Thyroid gland (tissue), 4 donors: ENCODE measurements at regions not wholly inside any gene's neighbourhood (a gene's known extent, or its start where the extent isn't known, plus 50 kb on each side); places are given as distances from the start of the nearest gene placed in this dataset.

Source experiments
- DNase-seq, 2 donors: peaks; one replicate each; pipeline ENCODE4 v3.0.0-alpha.2; 2019
- H3K27ac ChIP-seq, 3 donors: fragments of 200-600 bp; sonication (generic); 1 replicate in 2 of 3; 2 replicates in 1 of 3; pipeline ENCODE4 v1.5.1; 2016 to 2019; ENCODE audit warnings: mild to moderate bottlenecking in 1 of 3, moderate library complexity in 1 of 3
- H3K27me3 ChIP-seq: fragments of 200-600 bp; sonication (generic); one replicate; pipeline ENCODE4 v1.5.1; 2019
- H3K36me3 ChIP-seq, 2 donors: fragments of 200-600 bp; sonication (generic); one replicate each; pipeline ENCODE4 v1.5.1; 2016 to 2019
- H3K4me1 ChIP-seq, 2 donors: fragments of 200-600 bp; sonication (generic); one replicate each; pipeline ENCODE4 v1.5.1; 2017 to 2019
- H3K4me3 ChIP-seq, 3 donors: fragments of 200-600 bp; sonication (generic); replicated peaks in 1 of 3; 1 replicate in 2 of 3; 2 replicates in 1 of 3; pipeline ENCODE4 v1.5.1; 2016; ENCODE audit warnings: mild to moderate bottlenecking in 1 of 3
- H3K9me3 ChIP-seq: fragments of 200-600 bp; sonication (generic); one replicate; pipeline ENCODE4 v1.5.1; 2017
- CTCF ChIP-seq, 6 experiments: fragments of 200-600 bp in 3 of 6; fragments of 450-650 bp in 3 of 6; sonication (generic) in 3 of 6; IDR thresholded peaks; one replicate each; pipeline ENCODE4 v1.5.1; 2016 to 2019; ENCODE audit warnings: antibody characterized with exemption in 6 of 6, mild to moderate bottlenecking in 2 of 6, inconsistent platforms in 1 of 6, moderate library complexity in 1 of 6
- POLR2A ChIP-seq, 2 donors: fragments of 450-650 bp; IDR thresholded peaks; one replicate each; pipeline ENCODE4 v1.6.1; 2017; ENCODE audit warnings: antibody characterized with exemption in 2 of 2, mild to moderate bottlenecking in 2 of 2, moderate library complexity in 1 of 2
- WGBS, 2 donors: methylation state at CpG; one replicate each; pipeline ENCODE4 v1.1.5; 2017; 5-methylcytosine and 5-hydroxymethylcytosine counted together
- intact Hi-C: fragments of 100-400 bp; cut with DNase I; formaldehyde crosslinking; loops from one replicate; pipeline ENCODE4 v1.15.1; 2023

- no peaks in the 10 kb centered on the region for H3K4me1 ChIP-seq
- H3K36me3 ChIP-seq, result no peaks in the 10 kb centered on the region
- no peaks in the 10 kb centered on the region for H3K9me3 ChIP-seq
- no peaks in the 10 kb centered on the region for H3K27me3 ChIP-seq
- DNase-seq, result no peak
- no peak overlapping the region for H3K27ac ChIP-seq
- H3K4me3 ChIP-seq, result no peak overlapping the region
- TF ChIP-seq POLR2A (IDR thresholded peaks at IDR 0.05), result no peak
- TF ChIP-seq CTCF (IDR thresholded peaks at IDR 0.05), result no peak
- 89 to 95% methylated on average over 1 of the region's 1 CpG for WGBS, 2 donors
- intact Hi-C loops, result no loop called here
Observed at GRCh38 chr4:63155561-63155960, 1253.7 kb downstream of the TECRL start.

GRCh38 chr4:63123441-63123840, 1285.8 kb downstream of the TECRL start:
- intact Hi-C loops, result no loop called here
- no peaks in the 10 kb centered on the region for H3K36me3 ChIP-seq
- H3K4me1 ChIP-seq, result no peaks in the 10 kb centered on the region
- no peak overlapping the region for H3K4me3 ChIP-seq
- no peak for DNase-seq
- H3K9me3 ChIP-seq, result peaks cover 2% of the 10 kb centered on the region
- WGBS, 2 donors, result 93 to 95% methylated on average over 5 of the region's 5 CpGs
- H3K27me3 ChIP-seq, result no peaks in the 10 kb centered on the region
- no peak overlapping the region for H3K27ac ChIP-seq
- no peak for TF ChIP-seq POLR2A (IDR thresholded peaks at IDR 0.05)
- TF ChIP-seq CTCF (IDR thresholded peaks at IDR 0.05), result no peak

GRCh38 chr4:63122955-63123354, 1286.3 kb downstream of the TECRL start:
- Histone ChIP-seq H3K27me3 (no peaks in the 10 kb centered on the region), H3K4me3 (no peak overlapping the region), H3K9me3 (peaks cover 2% of the 10 kb centered on the region), H3K27ac (no peak overlapping the region), H3K4me1 (no peaks in the 10 kb centered on the region), H3K36me3 (no peaks in the 10 kb centered on the region)
- WGBS, 2 donors, result 92 to 97% methylated on average over 2 of the region's 2 CpGs
- intact Hi-C loops, result no loop called here
- DNase-seq, result no peak
- no peak for TF ChIP-seq POLR2A (IDR thresholded peaks at IDR 0.05)
- no peak for TF ChIP-seq CTCF (IDR thresholded peaks at IDR 0.05)

- TF ChIP-seq POLR2A (IDR thresholded peaks at IDR 0.05) (no peak), CTCF (IDR thresholded peaks at IDR 0.05) (no peak)
- 69 to 81% methylated on average over 3 of the region's 3 CpGs for WGBS, 2 donors
- Histone ChIP-seq H3K9me3 (no peaks in the 10 kb centered on the region), H3K4me3 (no peak overlapping the region), H3K4me1 (no peaks in the 10 kb centered on the region), H3K27me3 (no peaks in the 10 kb centered on the region), H3K36me3 (no peaks in the 10 kb centered on the region), H3K27ac (no peak overlapping the region)
- no peak for DNase-seq
- intact Hi-C loops, result no loop called here
Observed at GRCh38 chr4:63106600-63106999, 1302.7 kb downstream of the TECRL start.

GRCh38 chr4:63105839-63106238, 1303.4 kb downstream of the TECRL start:
- no peaks in the 10 kb centered on the region for H3K4me1 ChIP-seq
- no peak overlapping the region for H3K4me3 ChIP-seq
- TF ChIP-seq POLR2A (IDR thresholded peaks at IDR 0.05), result no peak
- DNase-seq, result no peak
- no peak overlapping the region for H3K27ac ChIP-seq
- H3K9me3 ChIP-seq, result no peaks in the 10 kb centered on the region
- intact Hi-C loops, result no loop called here
- no peaks in the 10 kb centered on the region for H3K36me3 ChIP-seq
- H3K27me3 ChIP-seq, result no peaks in the 10 kb centered on the region

GRCh38 chr4:63090641-63091040, 1318.6 kb downstream of the TECRL start:
- Histone ChIP-seq H3K36me3 (no peaks in the 10 kb centered on the region), H3K4me1 (no peaks in the 10 kb centered on the region), H3K9me3 (no peaks in the 10 kb centered on the region), H3K27me3 (no peaks in the 10 kb centered on the region), H3K27ac (no peak overlapping the region), H3K4me3 (no peak overlapping the region)
- 90 to 95% methylated on average over 1 of the region's 1 CpG for WGBS, 2 donors
- TF ChIP-seq POLR2A (IDR thresholded peaks at IDR 0.05) (no peak), CTCF (IDR thresholded peaks at IDR 0.05) (no peak)
- intact Hi-C loops, result no loop called here
- DNase-seq, result no peak
